ENCODE measurements at regions not wholly inside any gene's neighbourhood (a gene's known extent, or its start where the extent isn't known, plus 50 kb on each side); places are given as distances from the start of the nearest gene placed in this dataset.

GRCh38 chr2:125667630-125668029 lies 988.3 kb upstream of the GYPC start:
- TF ChIP-seq CTCF (IDR thresholded peaks at IDR 0.05; ENCODE audit: low read depth, low read length, missing input control), result no peak
- no peak for TF ChIP-seq RXRA (IDR thresholded peaks at IDR 0.05)
- no peak for TF ChIP-seq RAD21 (IDR thresholded peaks at IDR 0.05)
- TF ChIP-seq YY1 (IDR thresholded peaks at IDR 0.05), result no peak
- no peak for TF ChIP-seq NR2F2 (IDR thresholded peaks at IDR 0.05)
